GM04503 (cell line): ENCODE measurements at regions not wholly inside any gene's neighbourhood (a gene's known extent, or its start where the extent isn't known, plus 50 kb on each side); places are given as distances from the start of the nearest gene placed in this dataset.
"Not testable (repeated sequence)": the region's sequence is repeated elsewhere in the genome, so short reads cannot be mapped to it uniquely, and the experiment has no call there.

Experiments used
- DNase-seq: peaks from one replicate; pipeline ENCODE4 v3.0.0-alpha.2; 2012; ENCODE audit warnings: low read depth

DNA sequence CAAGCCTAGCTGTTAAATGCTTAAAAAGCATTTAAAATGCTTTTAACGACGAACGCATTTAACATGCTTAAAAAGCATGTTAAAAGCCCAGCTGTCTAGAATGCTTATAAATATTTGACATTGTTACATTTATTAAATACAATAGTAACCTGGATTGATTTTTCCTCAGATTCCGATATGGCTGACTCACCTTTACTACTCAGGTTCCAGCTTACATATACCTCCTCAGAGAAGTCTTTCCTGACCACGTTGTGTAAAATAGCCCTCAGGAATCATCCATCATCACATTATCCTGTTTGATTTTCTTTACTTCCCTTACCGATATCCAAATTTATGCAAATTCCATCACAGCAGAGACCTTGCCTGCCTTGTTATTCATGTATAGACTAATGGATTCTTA is 51.4 kb downstream of the SLC41A2 start:
- no peak for DNase-seq

DNA sequence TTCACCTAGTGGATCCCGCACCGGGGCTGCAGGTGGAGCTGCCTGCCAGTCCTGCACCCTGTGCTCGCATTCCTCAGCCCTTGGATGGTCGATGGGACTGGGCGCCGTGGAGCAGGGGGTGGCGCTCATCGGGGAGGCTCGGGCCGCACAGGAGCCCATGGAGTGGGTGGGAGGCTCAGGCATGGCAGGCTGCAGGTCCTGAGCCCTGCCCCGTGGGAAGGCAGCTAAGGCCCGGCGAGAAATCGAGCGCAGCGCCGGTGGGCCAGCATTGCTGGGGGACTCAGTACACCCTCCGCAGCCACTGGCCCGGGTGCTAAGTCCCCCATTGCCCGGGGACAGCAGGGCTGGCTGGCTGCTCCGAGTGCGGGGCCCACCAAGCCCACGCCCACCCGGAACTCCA is 52.6 kb downstream of the SLC41A2 start:
- DNase-seq, result not testable (repeated sequence)

DNA sequence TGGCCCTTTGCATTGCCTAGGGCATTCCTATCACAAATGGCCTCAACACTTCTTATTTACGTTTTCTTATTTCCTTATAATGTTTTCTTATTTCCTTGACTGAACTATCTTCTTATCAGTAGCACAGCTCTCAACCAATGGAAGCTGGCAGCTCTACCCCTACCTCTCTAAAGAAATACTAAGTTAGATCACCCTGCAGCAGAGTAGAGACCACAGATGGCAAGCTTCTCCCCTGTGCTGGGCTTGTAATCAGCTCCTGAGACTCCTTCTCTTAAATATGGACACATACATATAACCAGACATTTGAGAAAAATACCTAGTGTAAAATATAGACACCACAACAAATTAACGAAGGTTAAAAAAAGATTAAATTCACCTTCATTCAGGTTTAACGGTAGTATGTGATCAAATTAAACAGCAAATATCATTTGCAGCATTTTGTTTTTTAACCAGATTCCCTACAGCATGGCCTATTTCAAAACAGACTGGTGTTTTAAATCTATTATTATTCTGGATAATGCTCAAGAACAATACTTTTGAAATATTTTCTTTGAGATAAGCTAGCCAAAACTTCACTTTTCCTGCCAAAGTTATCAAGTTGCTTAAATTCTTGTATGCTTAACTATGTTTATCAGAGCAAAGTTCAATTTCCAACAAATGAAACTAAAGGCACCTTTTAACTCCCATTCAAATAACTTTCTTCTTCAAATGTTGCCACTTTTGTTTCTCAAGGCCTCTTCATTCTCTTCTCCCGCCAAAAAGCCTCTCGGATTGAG is 54.3 kb downstream of the SLC41A2 start:
- no peak for DNase-seq

DNA sequence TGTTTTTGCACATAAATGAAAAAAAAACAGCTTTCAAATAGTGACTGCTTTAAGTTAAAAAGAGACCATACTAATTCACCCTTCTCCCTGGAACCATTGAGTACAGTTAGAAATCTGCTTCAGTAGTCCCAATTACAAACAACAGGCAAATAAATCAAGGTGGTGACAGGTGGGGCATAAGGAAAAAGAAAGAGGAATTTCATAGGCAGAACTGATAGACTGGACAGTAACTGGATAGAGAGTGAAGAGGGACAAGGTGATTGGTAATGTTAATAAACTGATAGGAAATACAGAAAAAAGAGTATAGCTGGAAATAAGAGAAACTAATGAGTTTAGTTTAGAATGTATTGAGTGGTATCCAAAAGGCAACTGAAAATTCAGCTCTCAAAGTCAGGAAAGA is 56.0 kb downstream of the SLC41A2 start:
- DNase-seq, result no peak

DNA sequence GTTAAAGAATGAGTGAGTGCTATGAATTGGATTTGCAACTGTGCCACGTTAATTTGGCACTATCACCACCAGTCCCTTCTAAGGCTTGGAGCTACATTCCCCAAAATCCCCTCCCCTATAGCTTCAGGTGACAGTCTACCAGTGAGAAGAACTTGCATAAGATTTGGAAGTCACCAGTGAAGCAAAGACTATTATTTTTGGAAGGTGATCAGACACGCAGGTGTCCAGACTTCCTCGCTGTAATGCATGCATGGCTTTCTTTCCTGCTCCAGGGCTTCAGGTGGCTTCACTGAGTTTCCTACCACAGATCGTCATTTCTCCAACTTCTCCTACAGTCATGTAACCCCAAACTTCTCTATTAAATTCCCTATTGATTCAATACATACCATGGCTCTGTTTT is 61.4 kb downstream of the SLC41A2 start:
- no peak for DNase-seq

DNA sequence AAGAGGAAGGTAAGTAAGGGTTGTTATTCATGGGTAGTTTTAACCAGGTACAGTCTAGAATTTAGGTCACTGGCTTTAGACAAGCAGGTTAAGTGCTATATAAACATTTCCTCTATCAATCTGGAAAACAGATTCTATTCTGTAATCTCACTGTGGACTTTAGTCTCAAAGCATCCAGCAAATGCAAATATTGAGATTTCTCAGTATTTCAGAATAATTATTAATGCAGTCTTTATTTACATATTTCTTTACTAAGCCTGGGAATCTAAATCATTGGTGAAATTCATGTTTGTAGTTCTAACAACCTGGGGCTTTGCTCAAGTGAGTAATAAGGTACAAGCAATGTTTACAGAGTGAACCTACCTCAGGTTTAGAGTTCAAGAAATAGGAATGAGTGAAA is 61.9 kb downstream of the SLC41A2 start:
- DNase-seq, result no peak

DNA sequence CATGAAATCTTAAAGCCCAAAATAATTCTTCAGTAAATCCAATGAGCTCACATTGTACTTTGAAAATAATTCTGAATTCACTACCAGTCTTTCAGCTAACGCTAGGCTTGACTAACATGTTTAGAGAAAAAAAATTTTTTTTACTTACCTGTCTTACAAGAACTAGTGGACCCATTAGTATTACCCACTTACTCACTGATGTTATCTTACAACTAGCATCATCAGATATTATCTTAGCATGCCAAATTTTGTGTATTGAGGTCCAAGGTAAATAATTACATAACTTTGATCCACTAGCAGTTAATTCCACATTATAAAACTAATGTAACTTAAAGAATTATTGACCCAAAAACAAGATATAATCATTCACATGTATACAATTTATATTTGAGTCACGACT is 62.7 kb downstream of the SLC41A2 start:
- no peak for DNase-seq

DNA sequence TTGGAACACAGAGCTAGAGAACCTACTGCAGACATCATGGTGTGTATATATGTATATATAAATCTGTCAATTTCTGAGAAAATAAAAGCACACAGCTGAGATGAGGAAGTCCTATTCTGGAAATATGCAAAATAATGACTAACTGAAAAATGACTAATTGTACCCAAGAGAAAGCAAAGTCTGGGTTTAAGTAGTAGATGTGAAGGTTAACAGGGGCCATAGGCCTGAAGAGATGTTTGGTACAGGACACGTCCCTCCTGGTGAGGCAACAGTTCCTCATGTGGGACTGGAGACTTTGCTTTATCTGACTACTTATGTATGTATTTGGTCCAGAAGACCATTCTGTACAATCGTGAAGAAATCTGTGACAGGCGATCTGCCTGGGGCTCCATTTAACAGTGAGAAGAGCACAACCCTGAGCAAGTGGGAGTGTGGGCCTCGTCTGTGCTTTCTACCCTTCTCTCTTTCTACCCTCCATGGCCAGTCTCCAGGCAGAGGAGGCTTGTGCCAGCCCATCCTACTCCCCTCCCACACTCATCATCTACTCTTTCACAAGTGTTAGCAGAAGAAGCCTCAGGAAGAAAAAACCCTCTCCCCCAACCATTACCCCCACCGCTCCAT is 67.5 kb downstream of the SLC41A2 start:
- DNase-seq, result no peak

DNA sequence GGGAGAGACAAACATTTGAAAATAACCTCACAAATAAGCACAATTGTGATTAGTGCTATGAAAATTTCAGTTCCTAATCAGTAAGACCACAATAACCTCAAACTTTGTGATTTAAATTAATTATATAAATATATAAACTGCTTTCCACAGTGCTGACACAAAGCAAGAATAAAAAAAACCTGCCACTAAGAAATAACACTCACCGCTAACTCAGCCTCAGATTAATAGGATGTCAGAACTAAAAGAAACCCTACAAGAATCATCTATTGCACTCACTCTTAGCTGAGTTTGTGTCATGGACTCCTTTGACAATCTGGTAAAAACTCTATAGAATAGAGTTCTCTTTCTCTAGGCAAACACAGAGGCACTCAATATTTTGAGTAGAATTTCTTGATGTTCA is 68.4 kb downstream of the SLC41A2 start:
- no peak for DNase-seq

DNA sequence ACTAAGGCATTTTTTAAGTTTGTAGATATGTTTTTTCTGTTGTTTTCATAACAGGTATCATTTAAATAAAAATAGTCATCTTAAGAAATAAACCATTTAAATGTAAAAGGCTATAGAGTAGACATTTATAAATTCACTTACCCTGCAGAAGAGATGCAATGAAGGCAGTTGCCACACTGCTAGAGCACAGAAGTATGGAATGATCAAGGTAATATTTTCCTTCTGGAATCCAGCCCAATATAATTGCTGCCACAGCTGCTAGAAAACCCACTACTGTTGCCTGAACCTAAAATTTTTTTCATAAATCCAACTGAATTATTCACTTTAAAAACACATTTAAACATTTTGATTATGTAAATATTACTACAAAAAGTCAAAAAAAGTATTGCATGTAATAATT is 69.2 kb downstream of the SLC41A2 start:
- no peak for DNase-seq

DNA sequence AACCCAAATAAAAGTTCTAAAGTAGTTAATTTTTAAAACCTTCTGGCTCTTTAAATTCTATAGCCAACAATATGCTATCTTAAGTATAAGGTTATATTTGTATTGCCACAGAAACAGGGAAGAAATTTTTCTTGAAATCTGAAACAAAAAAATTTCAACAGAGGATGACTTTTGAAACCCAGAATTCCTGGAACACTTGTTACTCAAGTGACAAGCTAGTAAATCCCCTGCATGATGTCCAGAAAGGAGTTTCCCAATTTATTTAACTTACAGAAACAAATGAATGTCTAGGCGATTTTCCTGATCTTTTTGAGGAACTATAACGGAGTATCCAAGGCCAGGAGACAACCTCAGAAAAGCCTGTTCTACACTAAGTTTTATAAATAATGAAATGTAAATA is 69.6 kb downstream of the SLC41A2 start:
- DNase-seq, result no peak

DNA sequence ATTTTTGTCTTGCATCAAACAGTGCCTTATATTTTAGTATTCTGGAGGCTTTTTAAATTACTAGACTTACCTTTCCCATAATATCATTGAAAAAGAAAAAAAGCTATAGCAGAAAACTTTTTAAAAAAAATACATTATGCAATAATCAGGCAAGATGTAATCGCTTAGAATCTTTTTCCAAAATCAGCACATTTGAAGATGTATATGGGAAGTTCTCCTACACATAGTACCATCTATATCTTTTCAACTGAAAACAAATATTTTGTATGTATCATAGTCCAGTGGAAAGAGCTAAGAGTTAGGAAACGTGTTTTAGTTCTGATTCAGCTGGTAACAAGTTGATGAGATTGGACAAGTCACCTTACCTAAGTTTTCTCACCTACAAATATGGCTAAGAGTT is 70.6 kb downstream of the SLC41A2 start:
- no peak for DNase-seq

DNA sequence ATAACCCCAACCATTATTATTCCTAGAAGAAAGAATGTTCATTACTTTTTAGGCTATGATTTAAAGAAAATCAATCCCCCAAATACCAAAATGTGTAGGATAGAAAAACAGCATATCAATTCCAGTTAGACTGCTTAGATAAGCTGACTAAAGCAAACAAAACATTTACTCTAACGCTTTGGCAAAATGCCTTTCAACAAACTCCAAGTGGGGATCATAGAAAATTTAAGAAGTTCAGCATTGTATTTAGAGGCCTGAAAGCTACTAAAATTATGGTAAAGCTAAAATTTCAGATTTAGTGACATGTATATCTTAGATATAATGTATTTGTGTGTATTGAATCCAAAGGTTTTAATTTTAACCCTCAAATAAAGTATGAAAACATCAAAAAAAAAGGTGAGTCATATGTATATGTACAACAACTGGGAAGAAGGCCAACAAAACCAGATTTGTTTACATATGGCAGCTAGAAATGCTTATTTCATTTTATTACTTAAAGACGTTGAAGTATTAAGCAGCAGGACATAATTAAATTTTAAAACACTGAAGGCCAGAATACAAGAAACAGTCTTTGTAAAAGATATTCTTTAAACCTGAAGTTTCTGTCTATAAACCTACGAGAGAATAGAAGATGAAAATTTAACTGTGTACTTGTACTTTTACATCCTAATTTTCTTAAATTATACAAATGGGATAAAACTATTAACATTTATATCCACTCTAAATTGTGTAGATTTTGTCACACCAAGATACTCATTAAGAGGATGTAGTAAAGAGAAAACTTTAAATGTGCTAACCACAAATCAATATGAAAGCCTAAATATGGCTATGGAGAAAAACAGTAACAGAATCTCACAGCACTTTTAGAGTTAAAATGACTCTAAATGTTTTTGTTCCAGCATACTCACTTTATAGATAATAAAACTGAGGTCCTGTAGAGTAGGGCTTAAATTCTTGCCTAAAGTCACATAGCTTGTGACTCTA is 71.4 kb downstream of the SLC41A2 start:
- DNase-seq, result no peak

DNA sequence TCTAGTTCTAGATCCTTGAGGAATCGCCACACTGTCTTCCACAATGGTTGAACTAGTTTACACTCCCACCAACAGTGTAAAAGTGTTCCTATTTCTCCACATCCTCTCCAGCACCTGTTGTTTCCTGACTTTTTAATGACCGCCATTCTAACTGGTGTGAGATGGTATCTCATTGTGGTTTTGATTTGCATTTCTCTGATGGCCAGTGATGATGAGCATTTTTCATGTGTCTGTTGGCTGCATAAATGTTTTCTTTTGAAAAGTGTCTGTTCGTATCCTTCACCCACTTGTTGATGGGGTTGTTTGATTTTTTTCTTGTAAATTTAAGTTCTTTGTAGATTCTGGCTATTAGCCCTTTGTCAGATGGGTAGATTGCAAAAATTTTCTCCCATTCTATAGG is 79.2 kb downstream of the SLC41A2 start:
- DNase-seq, result not testable (repeated sequence)

DNA sequence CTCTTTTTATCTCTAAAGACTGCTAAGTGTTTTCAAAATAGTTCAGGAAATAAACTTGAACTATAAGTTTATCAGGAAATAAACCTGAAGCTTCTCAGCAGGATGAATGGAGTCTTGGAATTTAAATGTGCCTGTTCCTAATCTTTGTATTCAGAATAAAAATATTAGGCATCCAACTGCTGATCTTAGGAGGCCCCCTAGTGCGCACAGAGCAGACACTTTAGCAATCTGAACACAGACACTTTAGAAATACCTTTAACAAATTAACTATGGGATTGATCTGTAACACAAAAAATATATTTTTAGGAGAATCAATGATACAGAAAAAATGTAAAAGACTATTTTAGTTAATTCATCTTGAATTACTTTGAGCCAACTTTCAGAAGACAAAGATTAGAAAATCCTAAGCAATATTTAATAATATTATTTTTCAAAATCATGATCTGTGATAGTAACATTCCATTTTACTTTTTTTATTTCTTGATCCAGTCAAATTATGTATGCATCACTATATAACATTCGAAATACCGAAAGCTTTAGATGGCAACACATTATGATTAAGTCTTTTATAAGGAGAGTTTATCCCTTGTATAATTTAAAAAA is 80.9 kb downstream of the SLC41A2 start:
- no peak for DNase-seq

DNA sequence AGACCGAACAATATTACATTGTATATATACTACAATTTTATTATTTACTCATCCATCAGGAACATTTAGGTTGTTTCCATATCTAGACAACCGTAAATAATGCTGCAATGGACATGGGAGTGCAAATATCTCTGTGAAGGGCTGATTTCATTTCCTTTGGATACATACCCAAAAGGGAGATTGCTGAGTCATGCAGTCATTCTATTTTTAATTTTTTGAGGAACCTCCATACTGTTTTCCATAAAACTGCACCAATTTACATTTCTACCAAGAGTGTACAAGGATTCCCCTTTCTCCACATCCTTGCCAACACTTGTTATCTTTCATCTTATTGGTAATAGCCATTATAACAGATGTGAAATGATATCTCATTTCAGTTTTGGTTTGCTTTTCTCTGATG is 84.7 kb downstream of the SLC41A2 start:
- DNase-seq, result no peak

DNA sequence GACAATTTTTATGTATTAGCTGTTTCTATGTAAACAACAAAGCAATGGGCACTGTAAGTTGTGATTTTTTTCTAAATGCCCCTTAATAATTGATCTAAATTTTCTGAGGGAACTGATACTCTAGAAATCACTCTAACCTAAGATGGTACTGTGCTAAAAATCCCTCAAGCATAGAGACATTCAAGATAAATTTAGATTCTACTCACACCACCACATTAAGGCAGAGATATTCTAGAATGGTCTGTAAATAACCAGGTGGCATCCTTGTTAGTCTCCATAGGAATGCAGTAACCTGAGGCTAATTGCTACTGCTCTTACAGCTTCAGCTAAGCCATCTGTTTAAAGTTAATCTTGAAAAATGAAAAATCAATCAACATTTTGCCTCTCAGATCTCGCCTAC is 87.3 kb downstream of the SLC41A2 start:
- DNase-seq, result no peak

DNA sequence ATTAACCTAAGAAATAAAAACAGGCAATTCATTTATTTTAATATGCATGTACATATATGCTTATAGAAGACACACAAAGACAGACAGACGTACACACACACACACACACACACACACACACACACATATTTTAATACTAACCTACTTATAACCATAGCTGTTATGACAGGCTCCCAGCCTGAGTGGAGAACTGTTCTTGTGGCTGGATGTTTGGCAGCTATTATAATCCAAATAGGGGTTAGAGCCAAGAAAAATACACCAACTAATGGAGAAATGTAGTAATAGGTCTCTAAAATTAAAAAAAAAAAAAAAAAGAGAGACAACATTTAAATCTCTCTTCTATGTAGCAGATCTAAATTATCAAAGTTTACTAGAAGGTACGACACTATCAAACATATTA is 91.8 kb downstream of the SLC41A2 start:
- no peak for DNase-seq

DNA sequence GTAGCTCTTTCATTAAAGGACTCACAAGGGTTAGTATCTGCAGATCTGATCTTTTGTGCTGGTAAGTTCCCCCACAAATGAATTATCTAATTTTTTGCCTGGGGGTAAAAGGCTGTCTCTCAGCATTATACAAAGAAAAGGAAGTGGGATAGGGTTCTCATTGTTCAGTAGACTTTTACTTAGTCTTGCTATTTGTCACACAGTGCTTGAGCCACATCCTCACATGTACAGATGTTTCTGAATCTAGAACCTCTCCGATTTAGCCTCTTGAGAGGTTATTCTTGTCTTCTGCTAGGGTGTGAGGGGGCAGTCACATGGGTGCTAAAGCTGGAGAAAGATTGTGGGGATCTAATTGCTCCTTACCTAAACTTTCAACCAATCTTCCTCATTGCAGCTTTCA is 93.0 kb downstream of the SLC41A2 start:
- no peak for DNase-seq

DNA sequence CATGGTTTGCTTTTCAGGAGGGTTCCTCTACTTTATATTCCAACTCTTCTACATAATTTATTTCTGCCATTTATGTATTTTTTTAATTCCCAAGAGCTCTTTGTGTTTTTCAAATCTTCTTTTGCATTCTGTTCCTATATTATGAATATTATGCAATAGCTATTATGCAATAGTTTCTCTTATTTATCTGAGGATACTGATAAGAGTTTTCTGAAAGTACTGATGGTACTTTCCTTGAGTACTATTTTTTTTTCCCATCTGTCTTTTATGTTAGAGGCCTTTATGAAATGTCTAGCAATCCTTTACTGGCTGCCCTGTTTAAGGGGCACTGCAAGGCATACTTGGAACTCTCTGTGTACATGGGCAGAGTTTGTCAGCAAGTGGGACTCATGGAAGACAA is 93.4 kb downstream of the SLC41A2 start:
- DNase-seq, result no peak

DNA sequence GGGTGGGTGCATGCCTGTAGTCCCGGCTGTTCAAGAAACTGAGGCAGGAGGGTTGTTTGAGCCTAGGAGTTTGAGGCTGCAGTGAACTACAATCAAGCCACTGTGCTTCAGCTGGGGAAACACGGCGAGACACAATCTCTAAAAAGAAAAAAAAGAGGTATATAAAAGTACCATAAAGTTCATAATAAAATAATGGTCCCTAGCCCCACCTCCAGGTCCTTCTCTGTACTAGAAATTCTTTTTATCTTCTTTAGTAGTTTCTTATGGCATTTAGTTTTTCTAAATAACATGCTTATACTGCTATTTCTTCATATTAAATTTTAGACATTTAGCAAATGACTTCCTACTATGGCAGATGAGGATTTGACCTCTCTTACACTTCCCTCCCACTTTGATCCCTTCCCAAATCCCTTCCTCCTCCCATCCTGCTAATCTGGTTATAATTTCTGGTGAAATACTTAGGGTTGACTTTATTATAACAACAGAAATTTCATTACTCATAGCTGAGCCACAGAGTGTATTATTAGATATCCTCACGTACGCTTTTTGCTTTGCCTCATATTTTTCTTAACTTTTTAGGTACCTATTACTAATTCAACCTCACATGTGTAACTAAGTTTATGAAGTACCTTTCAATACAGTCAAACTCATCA is 94.7 kb downstream of the SLC41A2 start:
- no peak for DNase-seq
